ENCODE measurements at regions not wholly inside any gene's neighbourhood (a gene's known extent, or its start where the extent isn't known, plus 50 kb on each side); places are given as distances from the start of the nearest gene placed in this dataset.

- no peak for DNase-seq (ENCODE audit: low read depth)
- TF ChIP-seq, protein P1, sequence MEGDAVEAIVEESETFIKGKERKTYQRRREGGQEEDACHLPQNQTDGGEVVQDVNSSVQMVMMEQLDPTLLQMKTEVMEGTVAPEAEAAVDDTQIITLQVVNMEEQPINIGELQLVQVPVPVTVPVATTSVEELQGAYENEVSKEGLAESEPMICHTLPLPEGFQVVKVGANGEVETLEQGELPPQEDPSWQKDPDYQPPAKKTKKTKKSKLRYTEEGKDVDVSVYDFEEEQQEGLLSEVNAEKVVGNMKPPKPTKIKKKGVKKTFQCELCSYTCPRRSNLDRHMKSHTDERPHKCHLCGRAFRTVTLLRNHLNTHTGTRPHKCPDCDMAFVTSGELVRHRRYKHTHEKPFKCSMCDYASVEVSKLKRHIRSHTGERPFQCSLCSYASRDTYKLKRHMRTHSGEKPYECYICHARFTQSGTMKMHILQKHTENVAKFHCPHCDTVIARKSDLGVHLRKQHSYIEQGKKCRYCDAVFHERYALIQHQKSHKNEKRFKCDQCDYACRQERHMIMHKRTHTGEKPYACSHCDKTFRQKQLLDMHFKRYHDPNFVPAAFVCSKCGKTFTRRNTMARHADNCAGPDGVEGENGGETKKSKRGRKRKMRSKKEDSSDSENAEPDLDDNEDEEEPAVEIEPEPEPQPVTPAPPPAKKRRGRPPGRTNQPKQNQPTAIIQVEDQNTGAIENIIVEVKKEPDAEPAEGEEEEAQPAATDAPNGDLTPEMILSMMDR (conservative IDR thresholded peaks at IDR 0.05; ENCODE audit: low read depth, low read length): no peak
- no peak overlapping the region for H3K4me3 ChIP-seq (ENCODE audit: low read depth, low read length)
These were observed 80.0 kb upstream of the TENM3 start for GRCh38 chr4:182163180-182163579.

GRCh38 chr4:182169572-182169971, 73.6 kb upstream of the TENM3 start:
- no peak for DNase-seq (ENCODE audit: low read depth)
- TF ChIP-seq, protein P1 (conservative IDR thresholded peaks at IDR 0.05; ENCODE audit: low read depth, low read length): no peak
- no peak overlapping the region for H3K4me3 ChIP-seq (ENCODE audit: low read depth, low read length)

- TF ChIP-seq, protein P1 (conservative IDR thresholded peaks at IDR 0.05; ENCODE audit: low read depth, low read length): no peak
- DNase-seq (ENCODE audit: low read depth): no peak
- no peak overlapping the region for H3K4me3 ChIP-seq (ENCODE audit: low read depth, low read length)
These were observed 73.2 kb upstream of the TENM3 start for GRCh38 chr4:182169987-182170386.

DNA sequence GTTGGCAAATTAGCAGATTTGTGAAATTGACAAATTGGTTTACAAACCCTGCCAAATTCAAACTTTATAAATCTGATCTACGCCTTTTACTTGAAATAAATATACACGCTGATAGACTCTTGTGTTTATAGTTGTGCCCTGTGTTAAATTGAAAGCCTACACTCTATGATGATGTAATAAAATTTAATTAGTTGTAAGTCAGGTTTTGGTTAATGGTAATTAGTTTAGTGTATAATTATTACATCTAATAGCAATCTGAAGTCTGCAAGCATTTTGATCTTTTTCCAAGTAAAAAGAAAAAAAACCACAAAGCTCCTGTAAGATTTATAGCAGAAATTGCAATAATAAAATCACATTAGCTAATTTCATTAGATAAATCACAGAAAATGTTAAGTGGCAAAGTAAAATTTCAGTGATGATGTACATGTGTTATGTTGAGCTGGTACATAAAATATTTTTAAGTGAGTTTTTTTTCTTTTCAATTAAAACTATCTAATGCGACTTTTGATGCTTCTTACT, 72.7 kb upstream of the TENM3 start:
- no peak for DNase-seq (ENCODE audit: low read depth)
- H3K4me3 ChIP-seq (ENCODE audit: low read depth, low read length): no peak overlapping the region
- TF ChIP-seq, protein P1 (conservative IDR thresholded peaks at IDR 0.05; ENCODE audit: low read depth, low read length): no peak

DNA sequence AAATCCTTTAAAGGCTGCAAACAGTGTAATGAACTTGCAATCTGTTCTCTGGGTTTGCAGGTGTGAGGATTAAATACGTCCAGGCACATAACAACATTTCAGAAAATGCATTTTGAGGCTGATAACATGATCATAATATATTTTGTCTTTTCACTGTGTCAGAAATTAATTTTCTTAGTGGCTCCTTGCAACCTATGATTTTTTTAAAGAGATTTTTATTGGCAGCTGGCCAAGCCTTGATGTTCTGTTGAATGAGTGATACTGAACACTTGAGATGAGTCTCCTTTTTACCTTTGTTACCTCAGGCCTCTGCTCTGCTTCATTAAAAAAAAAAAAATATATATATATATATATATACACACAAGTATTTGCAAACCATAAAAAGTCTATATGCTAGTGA, 68.2 kb upstream of the TENM3 start:
- TF ChIP-seq, protein P1 (conservative IDR thresholded peaks at IDR 0.05; ENCODE audit: low read depth, low read length): no peak
- H3K4me3 ChIP-seq (ENCODE audit: low read depth, low read length): no peak overlapping the region
- DNase-seq (ENCODE audit: low read depth): no peak

DNA sequence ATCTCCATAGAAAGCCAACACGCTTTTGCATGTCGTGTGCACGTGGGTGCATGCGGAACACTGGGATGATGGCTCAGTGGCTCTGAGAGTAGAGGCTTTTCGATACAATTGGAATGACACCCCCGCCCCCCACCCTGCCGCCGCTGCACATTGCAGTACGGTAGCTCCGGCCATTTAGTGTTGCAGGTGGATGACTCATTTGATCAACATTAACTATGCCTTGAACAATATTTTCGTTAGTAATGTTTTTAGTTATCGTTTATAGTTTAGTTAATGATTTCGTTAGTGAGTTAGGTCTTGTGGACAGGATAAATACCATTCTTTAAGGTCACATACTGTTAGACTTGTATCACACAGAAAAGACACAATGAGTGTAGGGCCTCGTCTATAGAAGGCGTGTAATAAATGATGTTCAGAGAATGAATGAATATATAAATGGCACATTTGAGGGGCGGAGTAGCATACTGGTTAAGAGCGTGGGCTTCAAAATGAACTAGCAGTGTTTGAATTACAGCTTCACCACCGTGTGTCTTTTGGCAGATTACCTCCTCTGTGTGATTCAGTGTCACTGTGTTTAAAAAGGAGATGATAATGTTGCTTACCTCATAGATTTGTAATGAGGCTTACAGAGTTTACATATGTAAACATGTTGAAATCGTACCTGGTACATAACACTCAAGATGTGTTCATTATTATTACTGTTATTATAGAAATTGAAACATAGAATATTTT, 67.2 kb upstream of the TENM3 start:
- TF ChIP-seq, protein P1 (conservative IDR thresholded peaks at IDR 0.05; ENCODE audit: low read depth, low read length): no peak
- no peak overlapping the region for H3K4me3 ChIP-seq (ENCODE audit: low read depth, low read length)
- DNase-seq (ENCODE audit: low read depth): no peak

- no peak overlapping the region for H3K4me3 ChIP-seq (ENCODE audit: low read depth, low read length)
- DNase-seq (ENCODE audit: low read depth): no peak
- TF ChIP-seq, protein P1 (conservative IDR thresholded peaks at IDR 0.05; ENCODE audit: low read depth, low read length): no peak
These were observed 66.0 kb upstream of the TENM3 start for GRCh38 chr4:182177166-182177565.

Measured in epithelial cell of proximal tubule (primary cell).